Lung (tissue), 11 donors: ENCODE measurements at regions not wholly inside any gene's neighbourhood (a gene's known extent, or its start where the extent isn't known, plus 50 kb on each side); places are given as distances from the start of the nearest gene placed in this dataset.

Source experiments
- ATAC-seq: fragments of 200-7000 bp; cut with Tn5 transposase; one replicate; pipeline ENCODE4 v1.9.1; 2020; ENCODE audit warnings: moderate number of reproducible peaks; ENCODE audit not compliant: insufficient read depth, low FRiP score
- DNase-seq, 3 donors: peaks; one replicate each; pipeline ENCODE4 v3.0.0-alpha.2; 2013 to 2017
- H3K27ac ChIP-seq, 2 donors: one replicate each; pipeline ENCODE4 v1.5.1; 2013; ENCODE audit warnings: mild to moderate bottlenecking in 2 of 2, moderate library complexity in 2 of 2, control low read depth in 1 of 2, inconsistent platforms in 1 of 2, low read depth in 1 of 2, low read length in 1 of 2
- H3K27me3 ChIP-seq, 3 donors: one replicate each; pipeline ENCODE4 v1.5.1; 2013; ENCODE audit warnings: low read length in 2 of 3; ENCODE audit not compliant: control insufficient read depth in 3 of 3, insufficient read depth in 3 of 3
- H3K36me3 ChIP-seq, 4 donors: one replicate each; pipeline ENCODE4 v1.5.1; 2013; ENCODE audit warnings: low read length in 4 of 4, mild to moderate bottlenecking in 1 of 4, moderate library complexity in 1 of 4; ENCODE audit not compliant: control insufficient read depth in 4 of 4, insufficient read depth in 4 of 4
- H3K4me1 ChIP-seq, 5 donors: one replicate each; pipeline ENCODE4 v1.5.1; 2013; ENCODE audit warnings: low read length in 5 of 5, mild to moderate bottlenecking in 2 of 5, moderate library complexity in 1 of 5; ENCODE audit not compliant: control insufficient read depth in 5 of 5, insufficient read depth in 5 of 5
- H3K4me3 ChIP-seq: one replicate; pipeline ENCODE4 v1.5.1; 2013; ENCODE audit warnings: mild to moderate bottlenecking, control low read depth, moderate library complexity
- H3K9ac ChIP-seq, 2 donors: one replicate each; pipeline ENCODE4 v1.5.1; 2013; ENCODE audit warnings: low read length in 2 of 2, control low read depth in 1 of 2; ENCODE audit not compliant: insufficient read depth in 1 of 2
- H3K9me3 ChIP-seq, 4 donors: one replicate each; pipeline ENCODE4 v1.5.1; 2013; ENCODE audit warnings: low read length in 3 of 4, mild to moderate bottlenecking in 1 of 4, moderate library complexity in 1 of 4; ENCODE audit not compliant: control insufficient read depth in 4 of 4, insufficient read depth in 3 of 4
- CTCF ChIP-seq: IDR thresholded peaks from 2 replicates; pipeline ENCODE4 v1.5.1; 2012; ENCODE audit warnings: mild to moderate bottlenecking; ENCODE audit errors: control extremely low read depth, extremely low read depth
- whole genome bisulfite sequencing, 2 donors: extraction: QIAGEN DNeasy Blood & Tissue Kit; methylation state at CpG; one replicate each; pipeline ENCODE4 v1.1.7; 2013; 5-methylcytosine and 5-hydroxymethylcytosine counted together
- donor health status: control.
- donor health status: control.
- donor health status: Bipolar disorder and iron deficiency.
- donor health status: healthy.
- donor health status: DM: yes; HTN: yes; CAD: no.

GRCh38 chr5:15254607-15255006, 245.4 kb upstream of the FBXL7 start:
- Histone ChIP-seq H3K36me3 (no peaks in the 10 kb centered on the region), H3K27ac (no peak overlapping the region), H3K27me3 (no peaks in the 10 kb centered on the region), H3K9me3 (no peaks in the 10 kb centered on the region), H3K4me3 (no peak overlapping the region), H3K4me1 (peaks cover 0 to 27% (median 0%) of the 10 kb centered on the region in 5 donors), H3K9ac (no peak overlapping the region)
- ATAC-seq (no peak), DNase-seq (peak in 1 of 3 donors; percentile 39)
- 59 to 80% methylated on average over 3 of the region's 3 CpGs for WGBS, 2 donors
- no peak for TF ChIP-seq CTCF

GRCh38 chr5:15252331-15252730, 247.6 kb upstream of the FBXL7 start:
- Histone ChIP-seq H3K4me1 (peaks cover 0 to 20% (median 0%) of the 10 kb centered on the region in 5 donors), H3K4me3 (no peak overlapping the region), H3K36me3 (no peaks in the 10 kb centered on the region), H3K27ac (no peak overlapping the region), H3K9ac (no peak overlapping the region), H3K27me3 (no peaks in the 10 kb centered on the region), H3K9me3 (no peaks in the 10 kb centered on the region)
- no peak for ATAC-seq
- DNase-seq, result no peak
- TF ChIP-seq CTCF, result no peak
- WGBS, 2 donors, result 91 to 96% methylated on average over 3 of the region's 3 CpGs

GRCh38 chr5:15249152-15249551, 250.8 kb upstream of the FBXL7 start:
- 30 to 43% methylated on average over 3 of the region's 3 CpGs for WGBS, 2 donors
- H3K9me3 ChIP-seq, result peaks cover 0 to 11% (median 6%) of the 10 kb centered on the region in 4 donors
- no peak for ATAC-seq

More at GRCh38 chr5:15249152-15249551, 250.8 kb upstream of the FBXL7 start:
- no peak overlapping the region for H3K27ac ChIP-seq
- no peaks in the 10 kb centered on the region for H3K4me1 ChIP-seq
- H3K27me3 ChIP-seq, result no peaks in the 10 kb centered on the region
- no peak for TF ChIP-seq CTCF
- DNase-seq, result no peak
- no peak overlapping the region for H3K9ac ChIP-seq
- H3K4me3 ChIP-seq, result no peak overlapping the region
- H3K36me3 ChIP-seq, result no peaks in the 10 kb centered on the region
